ENCODE measurements at regions not wholly inside any gene's neighbourhood (a gene's known extent, or its start where the extent isn't known, plus 50 kb on each side); places are given as distances from the start of the nearest gene placed in this dataset.

GRCh38 chr3:139728414-139728813 lies 50.6 kb upstream of the NMNAT3 start:
- no peak for DNase-seq

Data from NCI-H187 (cell line).